ENCODE measurements at regions not wholly inside any gene's neighbourhood (a gene's known extent, or its start where the extent isn't known, plus 50 kb on each side); places are given as distances from the start of the nearest gene placed in this dataset.

GRCh38 chr3:18121020-18121419, 304.1 kb downstream of the SATB1 start:
- no peak for FAIRE-seq

More at GRCh38 chr3:18121020-18121419, 304.1 kb downstream of the SATB1 start:
- H3K4ac ChIP-seq (replicated peaks; ENCODE audit: insufficient read length, low read depth, low read length), result no peak overlapping the region
- H2BK5ac ChIP-seq (ENCODE audit: low read depth, low read length), result no peak overlapping the region
- H3K4me2 ChIP-seq (ENCODE audit: insufficient read depth in 1 of 2, low read depth in 2 of 2, low read length in 2 of 2), result no peak overlapping the region
- H4K20me1 ChIP-seq (replicated peaks in 1 of 2; ENCODE audit: control insufficient read depth in 1 of 2, insufficient read depth in 2 of 2, low read length in 2 of 2), result no peaks in the 10 kb centered on the region
- ChIA-PET CTCF (ENCODE audit: partially characterized antibody) (interaction anchor here (1.2 kb wide), 1 partner anchor 15 kb away, joined by 4 read pairs; no protein-coding TSS in a partner anchor), POLR2A (ENCODE audit: partially characterized antibody) (no interaction called here)
- no peak for TF ChIP-seq JUND (IDR thresholded peaks at IDR 0.05; ENCODE audit: low read length)
- no peak for TF ChIP-seq ATF3 (IDR thresholded peaks at IDR 0.05; ENCODE audit: insufficient read depth, low read depth, low read length)
- no peak for TF ChIP-seq CHD2 (IDR thresholded peaks at IDR 0.05; ENCODE audit: low read length)
- TF ChIP-seq FOSL1 (IDR thresholded peaks at IDR 0.05; ENCODE audit: insufficient read depth, low read depth, low read length), result no peak
- TF ChIP-seq TAF1 (IDR thresholded peaks at IDR 0.05; ENCODE audit: low read depth, low read length), result no peak
- TF ChIP-seq HDAC2 (IDR thresholded peaks at IDR 0.05; ENCODE audit: borderline replicate concordance in 1 of 2, low read depth in 2 of 2, low read length in 2 of 2), result no peak
- no peak for TF ChIP-seq CBX5 (IDR thresholded peaks at IDR 0.05; ENCODE audit: low read depth, low read length)
- TF ChIP-seq EGR1 (IDR thresholded peaks at IDR 0.05; ENCODE audit: borderline replicate concordance, low read depth, low read length), result no peak
- no peak for TF ChIP-seq BRCA1 (IDR thresholded peaks at IDR 0.05; ENCODE audit: low read depth, low read length)
- TF ChIP-seq SIX5 (IDR thresholded peaks at IDR 0.05; ENCODE audit: low read depth, low read length), result no peak
- no peak overlapping the region for H3K18ac ChIP-seq (ENCODE audit: extremely low read depth, low read length)
- WGBS, 2 experiments (ENCODE audit: extremely low coverage in 1 of 2, insufficient coverage in 1 of 2, insufficient read length in 1 of 2, insufficient replicate concordance in 2 of 2, low coverage in 1 of 2, low lambda C conversion rate in 2 of 2, missing lambda C conversion rate in 1 of 2), result 100% methylated on average over 2 of the region's 2 CpGs; no CpG with 5 or more reads in 1 of the 2 experiments
- no peak overlapping the region for H2BK120ac ChIP-seq (replicated peaks; ENCODE audit: low read depth, low read length)
- no peak overlapping the region for H3K27ac ChIP-seq (ENCODE audit: low read depth, low read length)
- no peaks in the 10 kb centered on the region for H3K23me2 ChIP-seq (ENCODE audit: low read depth, low read length)
- no peaks in the 10 kb centered on the region for H3K79me2 ChIP-seq (ENCODE audit: control insufficient read depth in 1 of 2, insufficient read depth in 2 of 2, low read length in 2 of 2)
- H2AK5ac ChIP-seq (ENCODE audit: low read depth, low read length), result no peak overlapping the region
- no peak overlapping the region for H3K23ac ChIP-seq (ENCODE audit: insufficient read length)
- no peaks in the 10 kb centered on the region for H3K27me3 ChIP-seq (replicated peaks in 1 of 4; ENCODE audit: control insufficient read depth in 3 of 4, extremely low read depth in 1 of 4, insufficient read depth in 3 of 4, low read length in 3 of 4)
- H4K8ac ChIP-seq (ENCODE audit: extremely low read depth, insufficient read depth, low read length), result no peak overlapping the region
- no peak overlapping the region for H3K9ac ChIP-seq (replicated peaks in 1 of 4; ENCODE audit: extremely low read depth in 1 of 4, low read depth in 3 of 4, low read length in 3 of 4)
- H2BK12ac ChIP-seq (ENCODE audit: low read depth, low read length), result no peak overlapping the region
- H3K56ac ChIP-seq (replicated peaks; ENCODE audit: insufficient read length, low read depth, low read length), result no peak overlapping the region
- no peaks in the 10 kb centered on the region for H3K4me1 ChIP-seq (replicated peaks in 1 of 4; ENCODE audit: control insufficient read depth in 3 of 4, insufficient read depth in 4 of 4, low read length in 3 of 4)
- no peak for DNase-seq (ENCODE audit: low read depth in 1 of 2, low spot score in 2 of 2)
- no peak overlapping the region for H3K4me3 ChIP-seq (ENCODE audit: extremely low read depth in 1 of 4, insufficient read depth in 2 of 4, low read depth in 3 of 4, low read length in 4 of 4)
- H4K91ac ChIP-seq (replicated peaks; ENCODE audit: insufficient read length, low read length), result no peak overlapping the region
- no peak overlapping the region for H2BK20ac ChIP-seq (ENCODE audit: low read length)
- no peak overlapping the region for H4K5ac ChIP-seq (ENCODE audit: insufficient read length, low read depth, low read length)
- no peak overlapping the region for H2AFZ ChIP-seq (ENCODE audit: low read length)
- H2BK15ac ChIP-seq (ENCODE audit: low read length), result no peak overlapping the region
- H3K14ac ChIP-seq (ENCODE audit: insufficient read length), result no peak overlapping the region
- H3K79me1 ChIP-seq (ENCODE audit: low read depth, low read length), result no peaks in the 10 kb centered on the region
- H3K36me3 ChIP-seq (ENCODE audit: control insufficient read depth in 2 of 4, insufficient read depth in 4 of 4, low read length in 3 of 4), result no peaks in the 10 kb centered on the region
- no peaks in the 10 kb centered on the region for H3K9me3 ChIP-seq (ENCODE audit: insufficient read depth in 2 of 2, low read depth in 1 of 2, low read length in 1 of 2)

Data from H1 (cell line).